Activated T-cell treated with anti-CD3 and anti-CD28 coated beads, Interleukin-2, amount 50 U/mL, for 72 hours (primary cell): ENCODE measurements at regions not wholly inside any gene's neighbourhood (a gene's known extent, or its start where the extent isn't known, plus 50 kb on each side); places are given as distances from the start of the nearest gene placed in this dataset.

ENCODE experiments used
- ATAC-seq, 2 donors: fragments of 150-1000 bp; cut with Tn5 transposase; replicated peaks in 1 of 2; 2 replicates each; pipeline ENCODE4 v1.10.0; 2021; ENCODE audit warnings: moderate library complexity in 2 of 2, mild to moderate bottlenecking in 1 of 2
- DNase-seq, 2 donors: peaks; one replicate each; pipeline ENCODE4 v3.0.0; 2021 to 2022; ENCODE audit warnings: mixed read lengths in 1 of 2
- H3K27ac Mint-ChIP-seq: one replicate; pipeline ENCODE4 v1.8.0; 2022; ENCODE audit warnings: mild to moderate bottlenecking, moderate library complexity, mixed read lengths
- H3K27me3 Mint-ChIP-seq: one replicate; pipeline ENCODE4 v1.8.0; 2022; ENCODE audit warnings: low read depth, mixed read lengths
- H3K36me3 Mint-ChIP-seq, 2 donors: one replicate each; pipeline ENCODE4 v1.8.0; 2022; ENCODE audit warnings: mixed read lengths in 2 of 2, mild to moderate bottlenecking in 1 of 2; ENCODE audit not compliant: insufficient read depth in 2 of 2
- H3K4me1 Mint-ChIP-seq: one replicate; pipeline ENCODE4 v1.8.0; 2022; ENCODE audit warnings: low read depth, mixed read lengths
- H3K4me3 Mint-ChIP-seq, 2 donors: one replicate each; pipeline ENCODE4 v1.8.0; 2022; ENCODE audit warnings: mild to moderate bottlenecking in 2 of 2, mixed read lengths in 2 of 2, moderate library complexity in 2 of 2
- H3K9me3 Mint-ChIP-seq, 2 donors: one replicate each; pipeline ENCODE4 v1.8.0; 2022; ENCODE audit warnings: mixed read lengths in 2 of 2

GRCh38 chr3:107106316-107106715, 270.9 kb upstream of the CCDC54 start:
- peaks cover 0 to 11% of the 10 kb centered on the region in 2 donors for H3K9me3 Mint-ChIP-seq
- no peaks in the 10 kb centered on the region for H3K27me3 Mint-ChIP-seq

GRCh38 chr3:107106907-107107306, 270.3 kb upstream of the CCDC54 start:
- Mint-ChIP-seq H3K4me3 (no peak overlapping the region), H3K4me1 (no peaks in the 10 kb centered on the region), H3K27ac (no peak overlapping the region), H3K27me3 (no peaks in the 10 kb centered on the region), H3K9me3 (peaks cover 0 to 11% of the 10 kb centered on the region in 2 donors), H3K36me3 (no peaks in the 10 kb centered on the region)
- DNase-seq (no peak), ATAC-seq (no peak)

More at GRCh38 chr3:107106316-107106715, 270.9 kb upstream of the CCDC54 start:
- Mint-ChIP-seq H3K4me3 (no peak overlapping the region), H3K27ac (no peak overlapping the region), H3K36me3 (no peaks in the 10 kb centered on the region), H3K4me1 (no peaks in the 10 kb centered on the region)
- ATAC-seq (no peak), DNase-seq (no peak)

DNA sequence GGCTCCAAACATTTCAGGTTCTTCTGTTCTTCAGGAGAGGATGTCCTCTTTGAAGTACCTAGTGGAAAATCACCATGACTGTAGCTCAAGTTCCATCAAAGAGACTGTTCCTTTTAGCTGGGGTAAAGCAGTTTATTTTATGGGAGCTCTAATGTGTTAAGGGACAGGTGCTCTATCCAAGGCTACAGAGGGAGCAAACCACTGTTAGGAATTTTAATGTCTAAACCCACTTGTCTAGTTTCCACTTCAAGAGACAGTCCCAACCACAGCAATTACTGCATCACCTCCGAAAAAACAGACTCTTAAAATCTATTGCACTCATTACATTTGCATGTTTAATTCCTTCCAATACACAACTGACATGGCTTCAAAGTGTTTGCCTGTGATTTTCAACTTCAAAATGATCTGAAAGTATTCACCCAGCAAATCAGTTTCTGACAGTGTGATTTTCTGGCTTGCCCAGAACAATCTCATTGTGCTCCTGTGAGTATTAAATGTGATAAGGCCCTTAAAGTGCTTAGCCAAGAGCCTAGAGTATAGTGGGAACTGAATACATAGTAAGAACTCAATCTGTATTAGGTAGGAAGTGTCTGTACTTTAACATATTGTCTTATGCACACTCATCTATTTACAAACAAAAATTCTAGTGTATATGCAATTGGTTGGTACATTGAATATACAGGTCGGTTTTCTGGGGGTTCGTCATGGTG, 266.5 kb upstream of the CCDC54 start:
- Mint-ChIP-seq H3K27me3 (no peaks in the 10 kb centered on the region), H3K4me3 (no peak overlapping the region), H3K4me1 (no peaks in the 10 kb centered on the region), H3K36me3 (no peaks in the 10 kb centered on the region), H3K27ac (no peak overlapping the region), H3K9me3 (peaks cover 0 to 4% of the 10 kb centered on the region in 2 donors)
- ATAC-seq (no peak), DNase-seq (no peak)

DNA sequence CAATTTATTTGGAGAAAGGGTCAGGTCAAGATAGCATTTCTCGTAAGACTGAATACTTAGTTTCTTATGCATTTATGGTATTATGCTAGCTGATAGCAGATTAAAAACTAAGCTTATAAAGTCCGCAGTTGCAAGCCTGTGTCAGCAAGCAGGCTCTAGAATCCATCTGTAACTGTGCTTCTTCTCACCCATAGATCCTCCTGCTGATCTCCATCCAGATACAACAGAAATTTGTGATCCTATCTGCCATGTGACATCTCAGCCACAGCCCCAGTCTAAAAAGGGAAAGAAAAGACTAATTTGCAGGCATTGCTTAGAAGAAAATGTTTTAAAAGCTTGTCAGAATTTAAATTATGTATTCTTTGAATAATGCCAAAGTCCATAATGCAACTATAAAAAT, 265.4 kb upstream of the CCDC54 start:
- no peaks in the 10 kb centered on the region for H3K9me3 Mint-ChIP-seq
- no peaks in the 10 kb centered on the region for H3K36me3 Mint-ChIP-seq
- no peak overlapping the region for H3K27ac Mint-ChIP-seq
- DNase-seq (no peak), ATAC-seq (no peak)
- H3K4me1 Mint-ChIP-seq = no peaks in the 10 kb centered on the region
- no peak overlapping the region for H3K4me3 Mint-ChIP-seq
- no peaks in the 10 kb centered on the region for H3K27me3 Mint-ChIP-seq

- Mint-ChIP-seq H3K27me3 (no peaks in the 10 kb centered on the region), H3K27ac (no peak overlapping the region), H3K36me3 (no peaks in the 10 kb centered on the region), H3K9me3 (no peaks in the 10 kb centered on the region), H3K4me3 (no peak overlapping the region), H3K4me1 (no peaks in the 10 kb centered on the region)
- no peak for DNase-seq
- ATAC-seq = no peak
Observed at GRCh38 chr3:107112356-107112755, 264.9 kb upstream of the CCDC54 start.

GRCh38 chr3:107116251-107116650, 261.0 kb upstream of the CCDC54 start:
- peaks cover 4% of the 10 kb centered on the region for H3K27me3 Mint-ChIP-seq
- no peaks in the 10 kb centered on the region for H3K36me3 Mint-ChIP-seq
- H3K9me3 Mint-ChIP-seq = no peaks in the 10 kb centered on the region
- no peak overlapping the region for H3K27ac Mint-ChIP-seq
- no peak overlapping the region for H3K4me3 Mint-ChIP-seq
- no peaks in the 10 kb centered on the region for H3K4me1 Mint-ChIP-seq
- no peak for ATAC-seq
- no peak for DNase-seq

DNA sequence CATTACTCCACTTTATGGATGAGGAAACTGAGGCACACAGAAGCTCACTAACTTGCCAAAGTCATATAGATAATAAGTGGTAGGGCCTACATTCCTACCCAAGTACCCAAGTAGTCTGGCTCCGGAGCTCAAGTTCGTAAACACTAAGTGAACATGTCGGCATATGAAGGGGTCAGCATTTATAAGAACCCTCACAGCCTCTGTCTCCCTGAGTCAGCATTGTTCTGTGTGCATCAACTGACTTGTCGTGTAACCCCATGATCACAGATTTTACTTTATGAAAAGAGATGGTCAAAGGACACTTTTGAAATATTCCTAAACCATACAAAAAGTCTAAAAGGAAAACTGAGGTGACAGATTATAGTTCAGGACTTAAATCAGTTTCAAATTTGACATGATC, 260.1 kb upstream of the CCDC54 start:
- ATAC-seq = no peak
- Mint-ChIP-seq H3K27me3 (peaks cover 7% of the 10 kb centered on the region), H3K27ac (no peak overlapping the region), H3K9me3 (no peaks in the 10 kb centered on the region), H3K4me3 (no peak overlapping the region), H3K4me1 (no peaks in the 10 kb centered on the region), H3K36me3 (no peaks in the 10 kb centered on the region)
- no peak for DNase-seq

DNA sequence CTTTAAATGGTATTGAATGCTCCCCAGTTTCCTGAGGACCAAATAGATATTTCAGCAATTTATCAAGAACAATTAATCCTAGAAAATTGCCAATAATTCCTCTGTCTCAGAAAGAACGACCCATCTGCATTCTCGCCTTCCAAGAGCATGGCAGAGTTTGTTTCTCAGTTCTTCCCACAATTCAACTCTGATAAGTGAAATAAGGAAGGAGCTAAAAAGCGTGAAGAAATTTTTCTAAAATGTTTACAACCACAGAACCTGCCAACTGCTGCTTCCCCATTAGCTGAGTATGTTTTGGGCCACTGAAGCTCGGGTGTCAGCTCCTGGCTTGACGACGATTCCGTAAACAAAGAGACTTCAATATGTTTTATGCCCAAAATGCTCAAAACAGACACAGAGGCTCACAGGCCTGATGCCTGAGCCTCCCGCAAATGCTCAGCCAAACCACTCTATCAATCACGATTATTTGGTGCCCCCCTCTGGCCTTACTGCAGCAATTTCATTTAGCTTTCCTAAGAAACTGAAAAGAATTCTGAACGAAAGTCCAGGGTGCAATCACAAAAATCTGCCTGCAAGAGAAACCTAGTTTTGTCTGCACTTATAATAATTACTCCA, 259.2 kb upstream of the CCDC54 start:
- Mint-ChIP-seq H3K27ac (no peak overlapping the region), H3K4me3 (no peak overlapping the region), H3K27me3 (peaks cover 7% of the 10 kb centered on the region), H3K4me1 (no peaks in the 10 kb centered on the region), H3K9me3 (no peaks in the 10 kb centered on the region), H3K36me3 (no peaks in the 10 kb centered on the region)
- DNase-seq (peak in 1 of 2 donors; percentile 8), ATAC-seq (no peak)

- H3K9me3 Mint-ChIP-seq = peaks cover 1% of the 10 kb centered on the region in 2 donors
- H3K27me3 Mint-ChIP-seq = peaks cover 25% of the 10 kb centered on the region
- H3K36me3 Mint-ChIP-seq = no peaks in the 10 kb centered on the region
- H3K4me3 Mint-ChIP-seq = no peak overlapping the region
- no peak for ATAC-seq
- H3K4me1 Mint-ChIP-seq = no peaks in the 10 kb centered on the region
- DNase-seq = no peak
- H3K27ac Mint-ChIP-seq = no peak overlapping the region
Observed at GRCh38 chr3:107124885-107125284, 252.4 kb upstream of the CCDC54 start.

- Mint-ChIP-seq H3K36me3 (no peaks in the 10 kb centered on the region), H3K27me3 (peaks cover 23% of the 10 kb centered on the region), H3K4me3 (no peak overlapping the region), H3K27ac (no peak overlapping the region), H3K9me3 (peaks cover 3 to 7% of the 10 kb centered on the region in 2 donors), H3K4me1 (no peaks in the 10 kb centered on the region)
- ATAC-seq = no peak
- DNase-seq = no peak
Observed at GRCh38 chr3:107128946-107129345, 248.3 kb upstream of the CCDC54 start.

GRCh38 chr3:107130089-107130700, 247.0 kb upstream of the CCDC54 start:
- ATAC-seq (no peak), DNase-seq (no peak)
- Mint-ChIP-seq H3K4me1 (no peaks in the 10 kb centered on the region), H3K36me3 (no peaks in the 10 kb centered on the region), H3K27me3 (peaks cover 14% of the 10 kb centered on the region), H3K27ac (no peak overlapping the region), H3K9me3 (peaks cover 3 to 7% of the 10 kb centered on the region in 2 donors), H3K4me3 (no peak overlapping the region)

- no peak for DNase-seq
- H3K36me3 Mint-ChIP-seq = no peaks in the 10 kb centered on the region
- no peak for ATAC-seq
- H3K9me3 Mint-ChIP-seq = peaks cover 3 to 7% of the 10 kb centered on the region in 2 donors
- no peak overlapping the region for H3K4me3 Mint-ChIP-seq
- no peak overlapping the region for H3K27ac Mint-ChIP-seq
- H3K4me1 Mint-ChIP-seq = no peaks in the 10 kb centered on the region
- H3K27me3 Mint-ChIP-seq = peaks cover 6% of the 10 kb centered on the region
Observed at GRCh38 chr3:107132674-107133073, 244.6 kb upstream of the CCDC54 start.

DNA sequence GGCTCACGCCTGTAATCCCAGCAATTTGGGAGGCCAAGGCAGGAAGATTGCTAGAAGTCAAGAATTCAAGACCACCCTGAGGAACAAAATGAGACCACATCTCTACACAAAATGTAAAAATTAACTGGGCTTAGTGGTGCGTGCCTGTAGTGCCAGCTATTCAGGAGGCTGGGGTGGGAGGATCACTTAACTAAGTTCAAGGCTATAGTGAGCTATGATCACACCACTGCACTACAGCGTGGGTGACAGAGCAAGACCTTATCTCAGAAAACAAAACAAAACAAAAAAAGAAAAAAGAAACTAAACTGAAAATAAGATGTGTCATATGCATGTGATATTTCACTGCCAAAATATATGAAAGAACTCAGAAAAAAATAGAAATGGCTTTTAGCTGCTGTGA, 243.3 kb upstream of the CCDC54 start:
- ATAC-seq = no peak
- H3K4me1 Mint-ChIP-seq = no peaks in the 10 kb centered on the region
- H3K4me3 Mint-ChIP-seq = no peak overlapping the region
- H3K36me3 Mint-ChIP-seq = no peaks in the 10 kb centered on the region
- H3K27me3 Mint-ChIP-seq = peaks cover 6% of the 10 kb centered on the region
- no peak overlapping the region for H3K27ac Mint-ChIP-seq
- peaks cover 3 to 7% of the 10 kb centered on the region in 2 donors for H3K9me3 Mint-ChIP-seq
- DNase-seq = no peak
